ENCODE measurements at regions not wholly inside any gene's neighbourhood (a gene's known extent, or its start where the extent isn't known, plus 50 kb on each side); places are given as distances from the start of the nearest gene placed in this dataset.

DNA sequence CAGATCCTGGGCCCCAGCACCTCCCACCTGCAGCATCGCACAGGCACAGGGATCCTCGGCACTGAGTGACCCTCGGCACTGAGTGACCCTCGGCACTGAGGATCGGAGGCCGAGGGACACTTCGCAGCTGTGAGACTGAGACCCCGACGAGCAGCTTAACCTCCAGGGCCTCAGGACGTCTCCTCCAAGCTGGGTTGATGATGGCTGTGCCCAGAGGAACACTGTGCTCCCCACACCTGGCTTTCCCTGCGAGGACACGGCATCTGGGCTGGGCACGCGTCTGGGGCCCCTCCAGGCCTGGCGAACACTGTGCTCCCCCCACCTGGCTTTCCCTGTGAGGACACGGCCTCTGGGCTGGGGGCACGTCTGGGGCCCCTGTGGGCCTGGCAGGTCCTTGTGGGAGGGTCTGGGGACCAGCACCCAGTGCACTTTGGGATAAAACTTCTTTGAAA is 158.3 kb upstream of the PPP2R2D start:
- Histone ChIP-seq H2AFZ (ENCODE audit: low read length) (no peak overlapping the region), H3K4me3 (replicated peaks in 1 of 3; ENCODE audit: insufficient read depth in 1 of 3, low read depth in 2 of 3, low read length in 3 of 3) (no peak overlapping the region), H3K4me2 (ENCODE audit: low read depth, low read length) (no peak overlapping the region), H4K20me1 (ENCODE audit: insufficient read depth, low read length) (no peaks in the 10 kb centered on the region), H3K9ac (ENCODE audit: insufficient read depth, low read depth, low read length) (no peak overlapping the region), H3K36me3 (replicated peaks in 1 of 2; ENCODE audit: control insufficient read depth in 1 of 2, insufficient read depth in 2 of 2, low read length in 2 of 2) (no peaks in the 10 kb centered on the region), H3K27me3 (ENCODE audit: control insufficient read depth in 1 of 2, insufficient read depth in 2 of 2, low read length in 2 of 2) (peaks cover 2 to 10% of the 10 kb centered on the region in 2 experiments; a peak in 1 of 5 replicates), H3K27ac (ENCODE audit: extremely low read length, insufficient read depth, low read length) (no peak overlapping the region), H3K4me1 (ENCODE audit: insufficient read depth, low read length) (no peaks in the 10 kb centered on the region), H3K9me3 (ENCODE audit: low read length) (no peaks in the 10 kb centered on the region), H3K79me2 (ENCODE audit: insufficient read depth, low read length) (no peaks in the 10 kb centered on the region)
- no peak for TF ChIP-seq TBP (CRISPR knock-in tag; IDR thresholded peaks at IDR 0.05)
- TF ChIP-seq, protein P1, sequence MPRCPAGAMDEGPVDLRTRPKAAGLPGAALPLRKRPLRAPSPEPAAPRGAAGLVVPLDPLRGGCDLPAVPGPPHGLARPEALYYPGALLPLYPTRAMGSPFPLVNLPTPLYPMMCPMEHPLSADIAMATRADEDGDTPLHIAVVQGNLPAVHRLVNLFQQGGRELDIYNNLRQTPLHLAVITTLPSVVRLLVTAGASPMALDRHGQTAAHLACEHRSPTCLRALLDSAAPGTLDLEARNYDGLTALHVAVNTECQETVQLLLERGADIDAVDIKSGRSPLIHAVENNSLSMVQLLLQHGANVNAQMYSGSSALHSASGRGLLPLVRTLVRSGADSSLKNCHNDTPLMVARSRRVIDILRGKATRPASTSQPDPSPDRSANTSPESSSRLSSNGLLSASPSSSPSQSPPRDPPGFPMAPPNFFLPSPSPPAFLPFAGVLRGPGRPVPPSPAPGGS (CRISPR knock-in tag; IDR thresholded peaks at IDR 0.05): no peak
- no peak for TF ChIP-seq GATAD1 (CRISPR knock-in tag; IDR thresholded peaks at IDR 0.05)
- TF ChIP-seq GTF3A (CRISPR knock-in tag; conservative IDR thresholded peaks at IDR 0.05): no peak
- no peak for TF ChIP-seq POLR2A (IDR thresholded peaks at IDR 0.05; ENCODE audit: insufficient read depth in 1 of 2, low read depth in 2 of 2, low read length in 2 of 2)
- TF ChIP-seq ZNF781 (CRISPR knock-in tag; IDR thresholded peaks at IDR 0.05; ENCODE audit: borderline replicate concordance, not compliant biosample characterization): no peak
- TF ChIP-seq, protein P2, sequence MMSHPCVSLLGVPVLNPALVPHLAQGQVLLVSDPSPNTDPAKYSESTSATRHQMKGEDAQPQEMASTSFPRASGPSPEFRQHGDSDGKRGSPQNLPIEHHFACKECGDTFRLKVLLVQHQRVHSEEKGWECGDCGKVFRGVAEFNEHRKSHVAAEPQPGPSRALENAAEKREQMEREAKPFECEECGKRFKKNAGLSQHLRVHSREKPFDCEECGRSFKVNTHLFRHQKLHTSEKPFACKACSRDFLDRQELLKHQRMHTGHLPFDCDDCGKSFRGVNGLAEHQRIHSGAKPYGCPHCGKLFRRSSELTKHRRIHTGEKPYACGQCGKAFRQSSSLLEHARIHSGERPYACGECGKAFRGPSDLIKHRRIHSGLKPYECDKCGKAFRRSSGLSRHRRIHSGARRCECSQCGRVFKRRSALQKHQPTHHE (CRISPR knock-in tag; IDR thresholded peaks at IDR 0.05; ENCODE audit: borderline replicate concordance): no peak
- TF ChIP-seq MEIS1 (CRISPR knock-in tag; IDR thresholded peaks at IDR 0.05; ENCODE audit: borderline replicate concordance): no peak
- no peak for TF ChIP-seq YEATS2 (CRISPR knock-in tag; IDR thresholded peaks at IDR 0.05; ENCODE audit: borderline replicate concordance)
- TF ChIP-seq GATA4 (IDR thresholded peaks at IDR 0.05; ENCODE audit: borderline replicate concordance, low read depth): no peak
- TF ChIP-seq PRDM10 (CRISPR knock-in tag; IDR thresholded peaks at IDR 0.05; ENCODE audit: low read depth): no peak
- TF ChIP-seq SPEN (CRISPR knock-in tag; IDR thresholded peaks at IDR 0.05; ENCODE audit: low read depth): no peak
- no peak for TF ChIP-seq ISX (CRISPR knock-in tag; conservative IDR thresholded peaks at IDR 0.05)
- TF ChIP-seq, protein P3, sequence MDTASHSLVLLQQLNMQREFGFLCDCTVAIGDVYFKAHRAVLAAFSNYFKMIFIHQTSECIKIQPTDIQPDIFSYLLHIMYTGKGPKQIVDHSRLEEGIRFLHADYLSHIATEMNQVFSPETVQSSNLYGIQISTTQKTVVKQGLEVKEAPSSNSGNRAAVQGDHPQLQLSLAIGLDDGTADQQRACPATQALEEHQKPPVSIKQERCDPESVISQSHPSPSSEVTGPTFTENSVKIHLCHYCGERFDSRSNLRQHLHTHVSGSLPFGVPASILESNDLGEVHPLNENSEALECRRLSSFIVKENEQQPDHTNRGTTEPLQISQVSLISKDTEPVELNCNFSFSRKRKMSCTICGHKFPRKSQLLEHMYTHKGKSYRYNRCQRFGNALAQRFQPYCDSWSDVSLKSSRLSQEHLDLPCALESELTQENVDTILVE (CRISPR knock-in tag; IDR thresholded peaks at IDR 0.05): no peak
- no peak for TF ChIP-seq ZMYM4 (CRISPR knock-in tag; IDR thresholded peaks at IDR 0.05)
- ChIA-PET POLR2A (no interaction called here), CTCF (ENCODE audit: low intra/inter-chr PET ratio, low total read pairs) (no interaction called here)
- WGBS (ENCODE audit: low lambda C conversion rate): 59% methylated on average over 6 of the region's 17 CpGs
- no peak for DNase-seq (ENCODE audit: low spot score)
- in situ Hi-C loops (cut with HindIII; ENCODE audit: extremely low pct_ligation_motif_present, low pct_unique_long_range_greater_than_20kb): no loop called here
- intact Hi-C loops (cut with micrococcal nuclease; ENCODE audit: unreplicated experiment): no loop called here
- FAIRE-seq: no peak
- no peak for ATAC-seq
- BruUV-seq (replicated peaks): no TSS peak
